Thoracic aorta (tissue), 2 donors: ENCODE measurements at regions not wholly inside any gene's neighbourhood (a gene's known extent, or its start where the extent isn't known, plus 50 kb on each side); places are given as distances from the start of the nearest gene placed in this dataset.

Experiments used
- ATAC-seq: fragments of 150-250 bp; one replicate; pipeline ENCODE4 v1.8.0; 2017; ENCODE audit warnings: low read depth; ENCODE audit not compliant: insufficient number of reproducible peaks, low FRiP score
- DNase-seq: peaks from one replicate; pipeline ENCODE4 v3.0.0-alpha.2; 2020; ENCODE audit warnings: low spot score
- H3K27ac ChIP-seq, 2 donors: fragments of 200-600 bp; sonication (generic); 1 replicate in 1 of 2; 2 replicates in 1 of 2; pipeline ENCODE4 v1.5.1; 2016; ENCODE audit warnings: mild to moderate bottlenecking in 2 of 2, moderate library complexity in 2 of 2
- H3K27me3 ChIP-seq: fragments of 200-600 bp; sonication (generic); replicated peaks from 2 replicates; pipeline ENCODE4 v1.6.0; 2016; ENCODE audit warnings: mild to moderate bottlenecking; ENCODE audit not compliant: insufficient read depth
- H3K36me3 ChIP-seq: fragments of 200-600 bp; sonication (generic); one replicate; pipeline ENCODE4 v1.5.1; 2016
- H3K4me1 ChIP-seq, 2 donors: fragments of 200-600 bp; sonication (generic); 1 replicate in 1 of 2; 2 replicates in 1 of 2; pipeline versions ENCODE4 v1.5.1 to v1.6.0; 2016; ENCODE audit warnings: low read depth in 2 of 2, mild to moderate bottlenecking in 1 of 2; ENCODE audit not compliant: control insufficient read depth in 1 of 2
- H3K4me3 ChIP-seq: fragments of 200-600 bp; sonication (generic); 2 replicates; pipeline ENCODE4 v1.5.1; 2016; ENCODE audit warnings: mild to moderate bottlenecking
- H3K9me3 ChIP-seq: fragments of 200-600 bp; sonication (generic); 2 replicates; pipeline ENCODE4 v1.5.1; 2016
- CTCF ChIP-seq: fragments of 200-600 bp; sonication (generic); IDR thresholded peaks from one replicate; pipeline ENCODE4 v1.5.1; 2019; ENCODE audit warnings: antibody characterized with exemption

GRCh38 chr6:104186831-104187230 lies 672.9 kb downstream of the HACE1 start:
- Histone ChIP-seq H3K27ac (no peak overlapping the region), H3K4me3 (no peak overlapping the region), H3K27me3 (no peaks in the 10 kb centered on the region), H3K4me1 (no peaks in the 10 kb centered on the region), H3K9me3 (peaks cover 2% of the 10 kb centered on the region), H3K36me3 (no peaks in the 10 kb centered on the region)
- no peak for TF ChIP-seq CTCF
- DNase-seq, result no peak
- ATAC-seq, result no peak

- Histone ChIP-seq H3K4me3 (no peak overlapping the region), H3K9me3 (no peaks in the 10 kb centered on the region), H3K27me3 (no peaks in the 10 kb centered on the region), H3K4me1 (no peaks in the 10 kb centered on the region), H3K36me3 (no peaks in the 10 kb centered on the region), H3K27ac (no peak overlapping the region)
- no peak for TF ChIP-seq CTCF
- ATAC-seq (no peak), DNase-seq (no peak)
Measured at GRCh38 chr6:104183816-104184435, 675.8 kb downstream of the HACE1 start.

GRCh38 chr6:104182811-104183210 lies 676.9 kb downstream of the HACE1 start:
- no peaks in the 10 kb centered on the region for H3K27me3 ChIP-seq
- H3K4me1 ChIP-seq, result no peaks in the 10 kb centered on the region
- no peak for TF ChIP-seq CTCF
- DNase-seq (no peak), ATAC-seq (no peak)
- H3K27ac ChIP-seq, result no peak overlapping the region
- H3K4me3 ChIP-seq, result no peak overlapping the region
- no peaks in the 10 kb centered on the region for H3K9me3 ChIP-seq
- no peaks in the 10 kb centered on the region for H3K36me3 ChIP-seq

- DNase-seq (no peak), ATAC-seq (no peak)
- no peak for TF ChIP-seq CTCF
- Histone ChIP-seq H3K4me3 (no peak overlapping the region), H3K36me3 (no peaks in the 10 kb centered on the region), H3K27ac (no peak overlapping the region), H3K27me3 (no peaks in the 10 kb centered on the region), H3K4me1 (no peaks in the 10 kb centered on the region), H3K9me3 (no peaks in the 10 kb centered on the region)
Measured at GRCh38 chr6:104173668-104174067, 686.1 kb downstream of the HACE1 start.

GRCh38 chr6:104170401-104170800 lies 689.3 kb downstream of the HACE1 start:
- ATAC-seq, result no peak
- H3K4me3 ChIP-seq, result no peak overlapping the region
- TF ChIP-seq CTCF, result no peak
- no peaks in the 10 kb centered on the region for H3K27me3 ChIP-seq
- H3K27ac ChIP-seq, result no peak overlapping the region
- H3K9me3 ChIP-seq, result peaks cover 7% of the 10 kb centered on the region
- H3K36me3 ChIP-seq, result no peaks in the 10 kb centered on the region
- no peaks in the 10 kb centered on the region for H3K4me1 ChIP-seq
- DNase-seq, result no peak
